HG02678 (cell line): ENCODE measurements at regions not wholly inside any gene's neighbourhood (a gene's known extent, or its start where the extent isn't known, plus 50 kb on each side); places are given as distances from the start of the nearest gene placed in this dataset.
"Not testable (repeated sequence)": the region's sequence is repeated elsewhere in the genome, so short reads cannot be mapped to it uniquely, and the experiment has no call there.

ENCODE experiments used
- ATAC-seq: cut with Tn5 transposase; IDR thresholded peaks from one replicate; pipeline ENCODE4 v1.9.1; 2021; ENCODE audit warnings: mild to moderate bottlenecking, moderate library complexity; ENCODE audit not compliant: unreplicated experiment

DNA sequence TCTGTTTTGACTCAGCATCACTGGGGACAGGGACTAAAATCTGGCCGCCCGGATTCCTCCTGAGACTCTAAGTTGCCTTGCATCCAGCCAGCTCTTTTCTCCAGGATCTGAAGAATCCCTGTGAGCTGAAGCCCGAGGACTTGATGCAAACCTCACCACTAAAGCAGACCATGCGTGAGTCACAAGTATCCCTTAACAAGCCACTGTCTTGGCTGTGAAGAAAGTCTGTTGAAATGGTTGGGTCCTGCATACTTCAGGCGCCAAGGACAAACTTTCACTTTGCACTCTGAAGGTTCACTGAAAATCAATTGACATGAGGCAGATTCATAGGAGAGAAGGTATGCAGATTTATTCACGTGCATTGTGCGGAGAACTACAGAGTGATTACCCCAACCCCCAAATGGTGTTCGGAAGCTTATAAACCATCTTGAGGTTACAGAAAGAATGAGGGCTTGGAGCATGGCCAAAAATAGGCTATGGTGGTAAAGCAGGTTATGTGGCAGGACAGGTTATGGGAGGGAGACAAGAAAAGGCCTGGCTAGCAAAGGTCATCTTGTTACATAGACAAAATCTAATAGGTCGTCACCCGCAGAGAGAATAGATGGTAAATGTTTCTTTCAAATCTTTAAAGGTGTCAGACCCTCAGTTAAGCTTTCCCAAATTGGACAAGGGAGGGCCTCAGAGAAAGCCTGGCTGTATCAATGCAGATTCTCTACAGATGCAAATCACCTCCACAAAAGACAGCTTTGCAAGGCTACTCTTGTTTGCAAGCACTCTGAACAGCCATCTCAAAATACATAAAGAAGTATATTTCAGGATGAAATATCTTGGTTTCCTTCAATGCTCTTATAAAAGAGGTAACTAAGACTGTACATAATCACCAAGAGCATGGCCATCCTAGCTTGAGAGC, 126.3 kb upstream of the PLAAT1 start:
- ATAC-seq: no peak

GRCh38 chr3:193116871-193117270, 124.2 kb upstream of the PLAAT1 start:
- ATAC-seq: no peak

- no peak for ATAC-seq
These were observed 122.1 kb upstream of the PLAAT1 start for GRCh38 chr3:193118907-193119306.

- no peak for ATAC-seq
These were observed 121.1 kb upstream of the PLAAT1 start for GRCh38 chr3:193119926-193120325.

DNA sequence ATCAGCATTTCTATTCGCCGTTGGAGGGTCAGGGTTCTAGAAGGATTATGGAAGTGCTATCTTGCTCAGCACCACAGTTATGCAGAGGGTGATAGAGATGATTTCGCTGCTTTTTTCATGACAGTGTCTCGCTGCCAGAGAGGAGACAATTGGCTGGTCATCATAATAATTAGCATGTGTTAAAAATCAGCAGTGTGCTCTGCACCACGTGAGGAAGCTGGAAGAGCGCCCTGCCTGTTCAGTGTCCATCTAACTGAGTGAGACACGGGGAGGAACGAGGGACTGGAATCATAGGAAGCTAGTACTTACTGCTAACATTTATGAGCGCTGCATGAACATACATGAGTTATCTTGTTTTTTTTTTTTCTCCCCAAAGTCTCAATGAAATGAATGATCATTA, 116.2 kb upstream of the PLAAT1 start:
- no peak for ATAC-seq

DNA sequence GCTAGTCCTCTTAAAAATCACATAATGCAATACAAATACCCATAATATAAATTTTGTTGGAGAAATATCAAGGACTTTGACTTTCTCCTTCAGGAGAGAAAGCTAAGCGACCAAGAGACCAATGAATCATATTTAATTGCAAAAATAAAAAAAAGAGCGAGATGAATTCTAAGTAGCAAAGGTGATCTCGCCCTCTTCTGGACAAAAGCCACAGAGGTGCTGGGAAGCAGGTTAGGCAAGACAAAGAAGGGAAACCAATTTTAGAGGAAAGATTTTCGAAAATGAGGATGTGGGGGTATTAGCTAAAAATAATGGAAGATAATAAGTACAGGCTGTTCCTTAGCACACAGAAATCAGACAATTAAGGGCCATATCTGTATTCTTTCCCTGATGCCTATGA, 111.4 kb upstream of the PLAAT1 start:
- ATAC-seq: no peak

- ATAC-seq: no peak
These were observed 110.4 kb upstream of the PLAAT1 start for GRCh38 chr3:193130576-193130975.

DNA sequence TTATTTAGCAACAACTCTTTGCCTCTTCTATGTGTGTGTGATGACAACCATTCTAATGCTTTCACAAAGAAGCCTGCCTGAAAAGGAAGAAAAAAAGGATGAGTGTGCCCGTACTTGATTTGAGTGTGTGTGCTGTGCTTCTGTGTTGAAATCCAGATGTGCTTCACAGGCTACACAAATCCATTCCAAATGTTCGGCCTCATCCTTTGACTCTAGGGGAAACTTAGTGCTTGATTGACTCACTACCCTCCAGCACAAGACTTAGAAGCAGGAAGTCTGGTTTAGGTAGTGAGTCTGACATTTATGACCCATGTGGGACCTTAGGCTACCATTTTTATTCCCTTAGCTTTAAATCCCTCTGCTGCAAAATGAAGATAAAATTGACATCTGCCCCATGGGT, 108.8 kb upstream of the PLAAT1 start:
- ATAC-seq: no peak

- ATAC-seq: no peak
These were observed 108.1 kb upstream of the PLAAT1 start for GRCh38 chr3:193132964-193133363.

DNA sequence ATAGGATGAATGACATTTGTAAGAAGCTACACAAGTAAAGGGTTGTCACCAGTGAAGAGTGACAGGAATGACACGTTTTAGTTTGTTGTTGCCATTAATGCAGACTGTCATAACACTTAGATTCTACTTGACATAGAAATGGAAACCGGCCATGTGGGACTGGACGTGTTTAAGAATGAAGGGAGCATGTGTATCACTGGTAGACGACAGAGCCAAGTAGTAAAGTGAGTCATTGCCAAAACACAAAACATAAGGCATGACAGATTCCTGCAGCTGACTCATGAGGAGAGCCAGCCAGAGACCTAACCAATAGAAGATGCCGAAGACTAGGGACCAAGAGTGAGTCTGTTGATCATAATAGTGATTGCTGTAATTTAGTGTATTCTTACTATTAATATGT, 106.2 kb upstream of the PLAAT1 start:
- ATAC-seq: no peak

GRCh38 chr3:193140381-193140780, 100.6 kb upstream of the PLAAT1 start:
- no peak for ATAC-seq

DNA sequence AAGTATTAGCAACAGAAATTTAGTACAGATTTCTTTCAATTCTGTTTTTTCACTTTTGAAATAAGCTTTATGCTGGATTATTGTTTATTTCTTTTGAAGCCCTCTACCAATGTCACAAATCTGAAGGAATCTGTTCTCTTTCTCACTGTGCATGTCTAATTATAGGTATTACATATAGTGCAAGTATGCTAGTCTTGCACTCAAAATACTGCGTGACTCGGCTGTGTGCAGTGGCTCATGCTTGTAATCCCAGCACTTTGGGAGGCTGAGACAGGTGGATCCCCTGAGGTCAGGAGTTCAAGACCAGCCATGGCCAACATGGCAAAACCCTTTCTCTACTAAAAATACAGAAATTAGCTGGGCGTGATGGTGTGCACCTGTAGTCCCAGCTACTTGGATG, 95.8 kb upstream of the PLAAT1 start:
- ATAC-seq: no peak

DNA sequence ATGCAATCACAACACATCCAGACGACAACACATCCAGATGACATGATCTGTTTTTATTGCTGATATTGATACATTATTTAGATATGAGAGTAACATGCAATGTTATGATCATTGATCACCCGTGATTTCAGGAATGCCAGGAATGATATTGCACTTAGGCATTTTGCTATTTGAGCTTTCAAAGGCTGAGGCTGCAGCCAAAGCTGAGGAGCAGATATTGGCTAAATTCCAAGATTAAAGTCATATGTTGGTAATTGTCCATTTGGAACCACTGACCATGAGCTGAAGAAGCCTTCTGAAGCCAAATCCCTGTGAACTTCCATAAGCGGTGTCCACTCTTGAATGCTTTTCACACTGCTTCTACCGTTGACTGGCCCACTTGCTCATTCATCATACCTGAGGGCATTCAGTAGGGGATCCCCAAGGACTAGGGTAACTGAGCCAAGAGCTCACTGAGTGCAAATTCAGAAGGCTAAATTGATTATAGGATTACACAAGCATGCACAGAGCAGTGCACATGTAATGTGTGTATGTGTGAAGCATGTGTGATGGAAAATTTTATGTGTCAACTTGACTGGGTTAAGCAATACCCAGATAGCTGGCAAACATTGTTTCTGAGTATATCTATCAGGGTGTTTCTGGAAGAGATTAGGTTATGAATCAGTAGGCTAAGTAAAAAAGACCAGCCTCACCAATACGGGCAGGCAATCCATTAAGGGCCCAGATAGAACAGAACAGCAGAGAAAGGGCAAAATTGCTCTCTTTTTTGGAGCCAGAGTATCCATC, 92.1 kb upstream of the PLAAT1 start:
- ATAC-seq: no peak

GRCh38 chr3:193149998-193150397, 91.0 kb upstream of the PLAAT1 start:
- no peak for ATAC-seq

GRCh38 chr3:193155044-193155781, 85.8 kb upstream of the PLAAT1 start:
- ATAC-seq: not testable (repeated sequence)

GRCh38 chr3:193157051-193157450, 84.0 kb upstream of the PLAAT1 start:
- no peak for ATAC-seq

GRCh38 chr3:193165431-193166120, 75.4 kb upstream of the PLAAT1 start:
- no peak for ATAC-seq

DNA sequence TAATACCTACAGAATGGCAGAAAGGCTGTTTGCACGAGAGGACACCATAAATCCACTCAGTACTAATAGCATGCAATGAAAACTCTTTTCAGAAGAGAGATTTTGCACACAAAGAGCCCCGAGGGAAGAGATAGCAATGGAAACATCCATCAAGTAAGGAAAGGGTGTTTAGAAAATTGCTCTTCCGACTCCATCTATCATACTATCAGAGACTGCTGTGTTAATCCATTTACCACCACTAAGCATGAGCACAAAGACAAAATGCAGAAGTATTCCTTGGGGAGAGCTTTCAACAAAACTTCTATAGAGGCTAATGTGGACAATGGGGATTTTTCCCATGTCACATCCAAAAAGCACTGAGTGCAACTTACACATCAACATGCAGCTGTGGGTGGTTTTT, 72.1 kb upstream of the PLAAT1 start:
- no peak for ATAC-seq

DNA sequence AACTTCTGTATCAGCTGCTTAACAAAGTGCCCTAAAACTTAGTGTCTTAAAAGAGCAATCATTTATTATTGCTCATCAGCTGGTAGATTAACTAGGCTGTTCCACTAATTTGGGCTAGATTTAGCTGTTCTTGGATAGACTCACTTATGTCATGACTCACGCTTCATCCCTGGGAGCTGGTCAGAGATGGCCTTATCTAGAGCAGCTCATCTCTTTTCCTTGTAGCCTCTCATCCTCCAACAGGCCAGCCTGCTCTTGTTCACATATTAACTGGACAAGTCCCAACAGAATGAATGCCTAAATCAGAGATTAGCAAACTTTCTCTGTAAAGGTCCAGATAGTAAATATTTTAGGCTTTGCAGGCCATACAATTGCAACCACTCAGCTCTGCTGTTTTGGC, 66.9 kb upstream of the PLAAT1 start:
- ATAC-seq: no peak

DNA sequence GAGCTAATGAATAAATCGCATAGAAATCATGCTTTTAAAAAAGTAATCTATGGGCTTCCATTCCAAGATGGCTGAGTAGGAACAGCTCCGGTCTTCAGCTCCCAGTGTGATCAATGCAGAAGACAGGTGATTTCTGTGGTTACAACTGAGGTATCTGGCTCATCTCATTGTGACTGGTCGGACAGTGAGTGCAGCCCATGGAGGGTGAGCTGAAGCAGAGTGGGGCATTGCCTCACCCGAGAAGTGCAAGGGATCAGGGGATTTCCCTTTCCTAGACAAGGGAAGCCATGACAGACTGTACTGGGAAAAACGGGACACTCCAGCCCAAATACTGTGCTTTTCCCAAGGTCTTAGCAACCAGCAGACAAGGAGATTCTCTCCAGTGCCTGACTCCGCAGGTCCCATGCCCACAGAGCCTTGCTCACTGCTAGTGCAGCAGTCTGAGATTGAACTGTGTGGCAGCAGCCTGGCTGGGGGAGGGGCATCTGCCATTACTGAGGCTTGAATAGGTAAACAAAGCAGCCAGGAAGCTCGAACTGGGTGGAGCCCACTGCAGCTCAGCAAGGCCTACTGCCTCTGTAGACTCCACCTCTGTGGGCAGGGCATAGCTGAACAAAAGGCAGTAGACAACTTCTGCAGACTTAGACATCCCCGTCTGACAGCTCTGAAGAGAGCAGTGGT, 61.5 kb upstream of the PLAAT1 start:
- ATAC-seq: not testable (repeated sequence)
